ENCODE measurements at regions not wholly inside any gene's neighbourhood (a gene's known extent, or its start where the extent isn't known, plus 50 kb on each side); places are given as distances from the start of the nearest gene placed in this dataset.

GRCh38 chr10:62639144-62639543 is 165.4 kb upstream of the ADO start:
- Histone ChIP-seq H3K27ac (ENCODE audit: low read depth in 2 of 2, low read length in 1 of 2) (no peak overlapping the region), H3K27me3 (ENCODE audit: insufficient read depth) (no peaks in the 10 kb centered on the region), H3K4me2 (no peak overlapping the region), H3K9me3 (no peaks in the 10 kb centered on the region), H3K9me2 (no peaks in the 10 kb centered on the region; the same call in 1 of the 2 replicates), H3K4me1 (ENCODE audit: control insufficient read depth in 1 of 2, insufficient read depth in 2 of 2, low read depth in 1 of 2, low read length in 1 of 2) (peaks cover 0 to 8% of the 10 kb centered on the region in 2 experiments; a peak in 2 of 4 replicates), H3K4me3 (ENCODE audit: low read depth in 2 of 2, low read length in 1 of 2) (no peak overlapping the region), H3K79me2 (ENCODE audit: insufficient read depth) (no peaks in the 10 kb centered on the region), H3K36me3 (replicated peaks in 1 of 2; ENCODE audit: control insufficient read depth in 1 of 2, insufficient read depth in 2 of 2, low read length in 1 of 2) (no peaks in the 10 kb centered on the region), H3F3A (replicated peaks; ENCODE audit: insufficient read depth) (no peaks in the 10 kb centered on the region), H2AFZ (ENCODE audit: low read depth) (no peak overlapping the region), H3K9ac (no peak overlapping the region), H4K20me1 (ENCODE audit: insufficient read depth) (no peaks in the 10 kb centered on the region)
- 47% methylated on average over 2 of the region's 2 CpGs for WGBS (ENCODE audit: low lambda C conversion rate)
- TF ChIP-seq PBX3 (IDR thresholded peaks at IDR 0.05) (no peak), GATA2 (CRISPR knock-in tag; IDR thresholded peaks at IDR 0.05) (no peak), SMC3 (IDR thresholded peaks at IDR 0.05; ENCODE audit: low read depth, low read length) (no peak), GABPA (IDR thresholded peaks at IDR 0.05; ENCODE audit: low read depth) (no peak), SIN3A (IDR thresholded peaks at IDR 0.05; ENCODE audit: borderline replicate concordance, low read depth, low read length) (no peak), RXRA (IDR thresholded peaks at IDR 0.05; ENCODE audit: borderline replicate concordance, low read depth) (no peak), MXI1 (IDR thresholded peaks at IDR 0.05; ENCODE audit: low read depth, low read length) (no peak), POLR2AphosphoS5 (IDR thresholded peaks at IDR 0.05; ENCODE audit: low read depth, low read length) (no peak), REST (IDR thresholded peaks at IDR 0.05; ENCODE audit: low read depth, low read length) (no peak)
- ChIA-PET POLR2A (no interaction called here), CTCF (no interaction called here)
- DNase-seq, result no peak

GRCh38 chr10:62640411-62640810 is 164.1 kb upstream of the ADO start:
- no peak for DNase-seq
- POLR2A ChIA-PET, result no interaction called here

More at GRCh38 chr10:62640411-62640810, 164.1 kb upstream of the ADO start:
- Histone ChIP-seq H3K9me3 (no peaks in the 10 kb centered on the region), H3K4me3 (ENCODE audit: low read depth in 2 of 2, low read length in 1 of 2) (no peak overlapping the region), H3K4me1 (ENCODE audit: control insufficient read depth in 1 of 2, insufficient read depth in 2 of 2, low read depth in 1 of 2, low read length in 1 of 2) (peaks cover 0 to 8% of the 10 kb centered on the region in 2 experiments; a peak in 2 of 4 replicates), H3K27me3 (ENCODE audit: insufficient read depth) (no peaks in the 10 kb centered on the region), H3K36me3 (replicated peaks in 1 of 2; ENCODE audit: control insufficient read depth in 1 of 2, insufficient read depth in 2 of 2, low read length in 1 of 2) (no peaks in the 10 kb centered on the region), H4K20me1 (ENCODE audit: insufficient read depth) (no peaks in the 10 kb centered on the region), H3K27ac (ENCODE audit: low read depth in 2 of 2, low read length in 1 of 2) (no peak overlapping the region), H3K9ac (no peak overlapping the region), H3K79me2 (ENCODE audit: insufficient read depth) (no peaks in the 10 kb centered on the region), H3F3A (replicated peaks; ENCODE audit: insufficient read depth) (no peaks in the 10 kb centered on the region), H2AFZ (ENCODE audit: low read depth) (no peak overlapping the region), H3K9me2 (no peaks in the 10 kb centered on the region; the same call in 1 of the 2 replicates), H3K4me2 (no peak overlapping the region)
- TF ChIP-seq TAF1 (IDR thresholded peaks at IDR 0.05; ENCODE audit: borderline replicate concordance, low read depth, low read length), result no peak
- TF ChIP-seq SIN3A (IDR thresholded peaks at IDR 0.05; ENCODE audit: borderline replicate concordance, low read depth, low read length), result no peak
- TF ChIP-seq SMC3 (IDR thresholded peaks at IDR 0.05; ENCODE audit: low read depth, low read length), result no peak
- no peak for TF ChIP-seq RXRA (IDR thresholded peaks at IDR 0.05; ENCODE audit: borderline replicate concordance, low read depth)
- no peak for TF ChIP-seq FOXM1 (IDR thresholded peaks at IDR 0.05; ENCODE audit: low read depth)
- TF ChIP-seq POLR2AphosphoS5 (IDR thresholded peaks at IDR 0.05; ENCODE audit: low read depth, low read length), result no peak
- no peak for TF ChIP-seq TCF12 (IDR thresholded peaks at IDR 0.05)
- TF ChIP-seq MAX (IDR thresholded peaks at IDR 0.05; ENCODE audit: low read depth), result no peak
- TF ChIP-seq MEF2A (IDR thresholded peaks at IDR 0.05; ENCODE audit: borderline replicate concordance, low read depth), result no peak
- no peak for TF ChIP-seq GATA2 (CRISPR knock-in tag; IDR thresholded peaks at IDR 0.05)
- no peak for TF ChIP-seq FOSL2 (IDR thresholded peaks at IDR 0.05; ENCODE audit: borderline replicate concordance, low read depth)
- no peak for TF ChIP-seq RCOR1 (IDR thresholded peaks at IDR 0.05; ENCODE audit: low read length)
- TF ChIP-seq YY1 (IDR thresholded peaks at IDR 0.05; ENCODE audit: low read depth), result no peak
- no peak for TF ChIP-seq USF1 (IDR thresholded peaks at IDR 0.05; ENCODE audit: borderline replicate concordance, low read depth)
- TF ChIP-seq TEAD4 (IDR thresholded peaks at IDR 0.05; ENCODE audit: borderline replicate concordance, insufficient read depth), result no peak
- CTCF ChIA-PET, result interaction anchor here (1.3 kb wide), 1 partner anchor 30 kb away, joined by 3 read pairs; no protein-coding TSS in a partner anchor

All from SK-N-SH (cell line).